Muscle of leg (tissue), 3 donors: ENCODE measurements at regions not wholly inside any gene's neighbourhood (a gene's known extent, or its start where the extent isn't known, plus 50 kb on each side); places are given as distances from the start of the nearest gene placed in this dataset.
A peak's percentile ranks its signal among the peaks of the same experiment; 100 is the strongest.

Source experiments
- DNase-seq: peaks from one replicate; pipeline ENCODE4 v3.0.0; 2013
- H3K27ac ChIP-seq: one replicate; pipeline ENCODE4 v1.5.1; 2013; ENCODE audit warnings: mild to moderate bottlenecking, low read length, control low read depth
- H3K27me3 ChIP-seq: one replicate; pipeline ENCODE4 v1.6.1; 2013; ENCODE audit warnings: low read length; ENCODE audit not compliant: control insufficient read depth, insufficient read depth
- H3K36me3 ChIP-seq: one replicate; pipeline ENCODE4 v1.6.1; 2013; ENCODE audit warnings: low read length; ENCODE audit not compliant: control insufficient read depth, insufficient read depth
- H3K4me1 ChIP-seq: one replicate; pipeline ENCODE4 v1.6.1; 2013; ENCODE audit warnings: low read length; ENCODE audit not compliant: control insufficient read depth, insufficient read depth
- H3K4me3 ChIP-seq: one replicate; pipeline ENCODE4 v1.5.1; 2013; ENCODE audit warnings: low read length, control low read depth
- H3K9me3 ChIP-seq: replicated peaks from 2 replicates; pipeline ENCODE4 v1.6.1; 2013; ENCODE audit warnings: low read depth, low read length; ENCODE audit not compliant: control insufficient read depth
- WGBS: methylation state at CpG from one replicate; pipeline ENCODE4 v1.1.5; 2013; ENCODE audit warnings: missing lambda C conversion rate; ENCODE audit not compliant: insufficient coverage; 5-methylcytosine and 5-hydroxymethylcytosine counted together

GRCh38 chr4:24273136-24273535 lies 311.2 kb downstream of the DHX15 start:
- Histone ChIP-seq H3K27me3 (no peaks in the 10 kb centered on the region), H3K27ac (no peak overlapping the region), H3K4me3 (no peak overlapping the region), H3K4me1 (no peaks in the 10 kb centered on the region), H3K36me3 (no peaks in the 10 kb centered on the region), H3K9me3 (no peaks in the 10 kb centered on the region)
- no CpG with 5 or more reads among the region's 4 CpGs for WGBS
- DNase-seq = no peak

- no peaks in the 10 kb centered on the region for H3K36me3 ChIP-seq
- WGBS = no CpG with 5 or more reads among the region's 4 CpGs
- peaks cover 5% of the 10 kb centered on the region for H3K4me1 ChIP-seq
- H3K9me3 ChIP-seq = no peaks in the 10 kb centered on the region
- H3K4me3 ChIP-seq = no peak overlapping the region
- H3K27me3 ChIP-seq = no peaks in the 10 kb centered on the region
- H3K27ac ChIP-seq = no peak overlapping the region
- no peak for DNase-seq
Measured at GRCh38 chr4:24266951-24267722, 317.2 kb downstream of the DHX15 start.

- Histone ChIP-seq H3K27ac (no peak overlapping the region), H3K27me3 (no peaks in the 10 kb centered on the region), H3K4me1 (peaks cover 10% of the 10 kb centered on the region), H3K36me3 (no peaks in the 10 kb centered on the region), H3K4me3 (no peak overlapping the region), H3K9me3 (no peaks in the 10 kb centered on the region)
- DNase-seq = peak; percentile 26
- WGBS = 44% methylated on average over 7 of the region's 7 CpGs
Measured at GRCh38 chr4:24265989-24266388, 318.4 kb downstream of the DHX15 start.

GRCh38 chr4:24262616-24263015 lies 321.7 kb downstream of the DHX15 start:
- no peaks in the 10 kb centered on the region for H3K36me3 ChIP-seq
- WGBS = 44% methylated on average over 1 of the region's 4 CpGs
- H3K4me3 ChIP-seq = no peak overlapping the region
- H3K9me3 ChIP-seq = no peaks in the 10 kb centered on the region
- H3K27ac ChIP-seq = no peak overlapping the region
- H3K27me3 ChIP-seq = no peaks in the 10 kb centered on the region
- peaks cover 13% of the 10 kb centered on the region for H3K4me1 ChIP-seq
- no peak for DNase-seq

- Histone ChIP-seq H3K36me3 (no peaks in the 10 kb centered on the region), H3K4me3 (no peak overlapping the region), H3K4me1 (peaks cover 13% of the 10 kb centered on the region), H3K27me3 (no peaks in the 10 kb centered on the region), H3K27ac (no peak overlapping the region), H3K9me3 (no peaks in the 10 kb centered on the region)
- no peak for DNase-seq
- WGBS = 50% methylated on average over 1 of the region's 6 CpGs
Measured at GRCh38 chr4:24262084-24262483, 322.3 kb downstream of the DHX15 start.

DNA sequence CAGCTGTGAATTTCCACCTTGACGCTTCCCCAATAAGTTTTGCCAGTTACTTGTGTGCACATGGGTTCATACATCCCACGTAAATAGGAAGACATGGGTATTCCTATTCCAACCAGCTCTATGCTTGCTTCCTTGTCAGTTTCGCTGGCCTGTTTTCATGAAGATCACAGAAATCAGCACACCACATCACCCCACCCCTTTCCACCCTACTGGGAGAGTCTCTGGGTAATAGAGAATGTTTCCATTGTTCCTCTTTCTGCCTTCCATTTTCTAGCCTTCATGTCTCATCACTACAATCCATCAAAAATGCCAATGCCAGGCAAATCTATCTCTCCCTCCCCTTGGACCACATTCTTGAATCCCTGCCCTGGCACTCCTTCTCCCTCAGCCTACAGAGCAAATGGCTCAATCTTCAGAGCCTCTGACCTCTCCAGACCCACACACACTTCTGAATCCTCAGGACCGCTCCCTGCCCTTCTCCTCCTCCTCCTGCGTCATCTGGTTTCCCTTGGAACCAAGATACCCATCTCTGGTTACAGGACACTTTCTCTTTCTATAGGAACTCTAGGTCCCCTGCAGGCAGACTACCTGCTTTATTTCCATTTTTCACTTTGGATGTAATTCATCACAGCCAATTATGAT lies 323.3 kb downstream of the DHX15 start:
- WGBS = 77% methylated on average over 3 of the region's 5 CpGs
- peak; percentile 16 for DNase-seq
- no peaks in the 10 kb centered on the region for H3K36me3 ChIP-seq
- no peak overlapping the region for H3K4me3 ChIP-seq
- peaks cover 10% of the 10 kb centered on the region for H3K4me1 ChIP-seq
- H3K9me3 ChIP-seq = no peaks in the 10 kb centered on the region
- H3K27me3 ChIP-seq = no peaks in the 10 kb centered on the region
- H3K27ac ChIP-seq = no peak overlapping the region

- H3K27ac ChIP-seq = no peak overlapping the region
- H3K4me1 ChIP-seq = peaks cover 9% of the 10 kb centered on the region
- 88% methylated on average over 3 of the region's 8 CpGs for WGBS
- no peaks in the 10 kb centered on the region for H3K9me3 ChIP-seq
- H3K36me3 ChIP-seq = no peaks in the 10 kb centered on the region
- no peaks in the 10 kb centered on the region for H3K27me3 ChIP-seq
- no peak overlapping the region for H3K4me3 ChIP-seq
- no peak for DNase-seq
Measured at GRCh38 chr4:24260133-24260715, 324.1 kb downstream of the DHX15 start.

DNA sequence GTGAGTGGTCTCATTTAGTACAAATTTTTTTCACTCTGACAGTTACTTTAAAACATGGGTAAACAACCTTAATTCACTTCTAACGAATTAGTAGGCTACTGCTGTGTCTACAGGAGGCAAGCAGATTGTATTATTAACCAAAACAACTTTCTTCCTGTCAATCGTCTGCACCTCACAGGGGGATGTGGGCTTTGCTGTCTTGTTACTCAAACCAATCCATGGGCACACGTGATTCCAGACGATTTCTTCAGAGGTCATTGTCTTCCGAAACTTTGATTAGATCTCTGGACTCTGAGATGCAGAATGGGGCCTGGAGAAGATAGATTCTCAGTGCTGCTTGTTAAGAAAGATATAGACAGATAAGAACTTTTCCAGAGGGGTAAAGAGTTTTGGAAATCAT lies 327.8 kb downstream of the DHX15 start:
- H3K9me3 ChIP-seq = no peaks in the 10 kb centered on the region
- no peak for DNase-seq
- H3K4me1 ChIP-seq = peaks cover 6% of the 10 kb centered on the region
- WGBS = 55% methylated on average over 4 of the region's 5 CpGs
- no peak overlapping the region for H3K4me3 ChIP-seq
- H3K27ac ChIP-seq = no peak overlapping the region
- H3K27me3 ChIP-seq = no peaks in the 10 kb centered on the region
- no peaks in the 10 kb centered on the region for H3K36me3 ChIP-seq

GRCh38 chr4:24256066-24256465 lies 328.3 kb downstream of the DHX15 start:
- no peaks in the 10 kb centered on the region for H3K9me3 ChIP-seq
- no CpG with 5 or more reads among the region's 4 CpGs for WGBS
- H3K27me3 ChIP-seq = no peaks in the 10 kb centered on the region
- peaks cover 3% of the 10 kb centered on the region for H3K4me1 ChIP-seq
- H3K27ac ChIP-seq = no peak overlapping the region
- no peak for DNase-seq
- H3K36me3 ChIP-seq = no peaks in the 10 kb centered on the region
- H3K4me3 ChIP-seq = no peak overlapping the region

GRCh38 chr4:24252121-24252520 lies 332.2 kb downstream of the DHX15 start:
- Histone ChIP-seq H3K36me3 (no peaks in the 10 kb centered on the region), H3K9me3 (no peaks in the 10 kb centered on the region), H3K4me1 (peaks cover 17% of the 10 kb centered on the region), H3K4me3 (no peak overlapping the region), H3K27ac (no peak overlapping the region), H3K27me3 (no peaks in the 10 kb centered on the region)
- DNase-seq = no peak
- 20% methylated on average over 1 of the region's 2 CpGs for WGBS
